ENCODE measurements at regions not wholly inside any gene's neighbourhood (a gene's known extent, or its start where the extent isn't known, plus 50 kb on each side); places are given as distances from the start of the nearest gene placed in this dataset.

- TF ChIP-seq, protein P1, sequence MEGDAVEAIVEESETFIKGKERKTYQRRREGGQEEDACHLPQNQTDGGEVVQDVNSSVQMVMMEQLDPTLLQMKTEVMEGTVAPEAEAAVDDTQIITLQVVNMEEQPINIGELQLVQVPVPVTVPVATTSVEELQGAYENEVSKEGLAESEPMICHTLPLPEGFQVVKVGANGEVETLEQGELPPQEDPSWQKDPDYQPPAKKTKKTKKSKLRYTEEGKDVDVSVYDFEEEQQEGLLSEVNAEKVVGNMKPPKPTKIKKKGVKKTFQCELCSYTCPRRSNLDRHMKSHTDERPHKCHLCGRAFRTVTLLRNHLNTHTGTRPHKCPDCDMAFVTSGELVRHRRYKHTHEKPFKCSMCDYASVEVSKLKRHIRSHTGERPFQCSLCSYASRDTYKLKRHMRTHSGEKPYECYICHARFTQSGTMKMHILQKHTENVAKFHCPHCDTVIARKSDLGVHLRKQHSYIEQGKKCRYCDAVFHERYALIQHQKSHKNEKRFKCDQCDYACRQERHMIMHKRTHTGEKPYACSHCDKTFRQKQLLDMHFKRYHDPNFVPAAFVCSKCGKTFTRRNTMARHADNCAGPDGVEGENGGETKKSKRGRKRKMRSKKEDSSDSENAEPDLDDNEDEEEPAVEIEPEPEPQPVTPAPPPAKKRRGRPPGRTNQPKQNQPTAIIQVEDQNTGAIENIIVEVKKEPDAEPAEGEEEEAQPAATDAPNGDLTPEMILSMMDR (IDR thresholded peaks at IDR 0.05; ENCODE audit: insufficient read depth, low read length): no peak
- no peak for DNase-seq (ENCODE audit: low read depth)
- H3K4me3 ChIP-seq (ENCODE audit: low read depth, low read length): no peak overlapping the region
Observed at GRCh38 chr14:86279405-86279804, 749.5 kb downstream of the FLRT2 start.

DNA sequence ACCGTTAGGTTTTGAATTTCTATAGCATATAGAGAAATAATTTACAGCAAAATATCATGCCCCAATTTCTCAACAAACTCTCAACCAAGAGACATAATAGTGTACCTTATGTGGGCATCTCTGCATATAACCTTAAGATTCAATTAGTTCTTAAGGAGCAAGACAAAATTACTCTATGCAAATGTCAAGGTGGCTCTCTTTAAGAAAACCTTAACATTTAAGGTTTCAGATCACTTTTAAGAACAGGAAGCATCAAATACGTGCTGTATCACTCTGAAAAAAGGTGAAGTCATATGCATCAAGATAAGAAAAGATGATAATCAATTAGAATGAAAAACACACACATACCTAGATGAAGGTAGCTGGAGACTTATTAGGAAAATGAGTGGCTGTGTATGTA is 728.0 kb downstream of the FLRT2 start:
- no peak overlapping the region for H3K4me3 ChIP-seq (ENCODE audit: low read depth, low read length)
- no peak for DNase-seq (ENCODE audit: low read depth)
- TF ChIP-seq, protein P1 (IDR thresholded peaks at IDR 0.05; ENCODE audit: insufficient read depth, low read length): no peak

- H3K4me3 ChIP-seq (ENCODE audit: low read depth, low read length): no peak overlapping the region
- TF ChIP-seq, protein P1 (IDR thresholded peaks at IDR 0.05; ENCODE audit: insufficient read depth, low read length): no peak
- no peak for DNase-seq (ENCODE audit: low read depth)
Observed at GRCh38 chr14:86243158-86243557, 713.2 kb downstream of the FLRT2 start.

- TF ChIP-seq, protein P1 (IDR thresholded peaks at IDR 0.05; ENCODE audit: insufficient read depth, low read length): no peak
- DNase-seq (ENCODE audit: low read depth): no peak
Observed at GRCh38 chr14:86237733-86238132, 707.8 kb downstream of the FLRT2 start.

DNA sequence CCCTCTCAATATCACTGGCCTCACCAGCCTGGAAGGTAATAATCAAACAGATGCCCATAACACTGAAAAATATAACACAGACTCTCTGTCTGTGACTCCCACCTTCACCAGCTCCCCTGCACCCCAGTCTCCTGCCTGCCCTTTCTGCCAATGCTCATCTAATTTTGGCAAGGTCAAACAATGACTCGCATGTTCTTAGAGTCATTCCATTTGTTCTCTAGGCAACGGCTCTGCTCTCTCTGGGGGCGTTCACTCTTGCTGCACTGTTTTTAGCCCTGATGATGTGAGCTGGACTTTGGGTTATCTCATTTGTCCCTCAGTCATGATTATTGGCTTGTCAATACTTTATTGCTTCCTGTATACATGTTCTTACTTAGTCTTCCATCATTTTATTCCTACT is 691.8 kb downstream of the FLRT2 start:
- TF ChIP-seq, protein P1 (IDR thresholded peaks at IDR 0.05; ENCODE audit: insufficient read depth, low read length): no peak
- no peak for DNase-seq (ENCODE audit: low read depth)

More at GRCh38 chr14:86237733-86238132, 707.8 kb downstream of the FLRT2 start:
- no peak overlapping the region for H3K4me3 ChIP-seq (ENCODE audit: low read depth, low read length)

DNA sequence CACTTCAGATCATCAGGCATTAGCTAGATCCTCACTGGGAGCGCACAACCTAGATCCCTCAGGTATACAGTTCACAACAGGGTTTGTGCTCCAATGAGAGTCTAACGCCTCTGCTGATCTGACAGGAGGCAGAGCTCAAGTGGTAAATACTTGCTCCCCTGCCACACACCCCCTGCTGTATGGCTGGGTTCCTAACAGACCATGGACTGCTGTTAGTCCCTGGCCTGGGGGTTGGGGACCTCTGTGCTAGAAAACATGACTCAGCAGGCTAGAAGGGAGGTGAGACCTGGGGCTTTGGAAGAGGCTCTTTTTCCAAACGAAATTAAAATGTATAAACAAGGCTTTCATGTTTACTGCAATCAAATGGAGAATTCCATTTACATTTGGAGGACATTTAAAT is 691.1 kb downstream of the FLRT2 start:
- DNase-seq (ENCODE audit: low read depth): no peak
- H3K4me3 ChIP-seq (ENCODE audit: low read depth, low read length): no peak overlapping the region
- TF ChIP-seq, protein P1 (IDR thresholded peaks at IDR 0.05; ENCODE audit: insufficient read depth, low read length): no peak

More for the DNA sequence above, 691.8 kb downstream of the FLRT2 start:
- no peak overlapping the region for H3K4me3 ChIP-seq (ENCODE audit: low read depth, low read length)

DNA sequence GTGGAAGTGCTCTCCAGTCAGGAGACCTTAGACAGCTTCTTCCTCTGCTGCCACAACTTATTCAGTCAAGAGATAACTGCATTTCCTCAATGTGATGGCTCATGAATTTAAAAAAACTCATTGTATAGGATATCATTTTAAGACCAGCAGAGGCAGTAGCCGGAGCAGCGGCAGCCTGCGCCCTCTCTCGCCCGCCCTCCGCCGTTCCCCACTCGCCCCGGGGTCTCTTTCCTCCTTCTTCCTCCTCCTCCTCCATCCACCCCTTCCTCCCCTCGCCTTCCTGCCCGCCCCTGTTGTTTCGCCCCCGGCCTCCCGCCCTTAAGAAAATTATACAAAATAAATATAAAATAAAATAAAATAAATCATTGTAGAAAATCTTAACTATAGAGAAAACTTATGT is 687.6 kb downstream of the FLRT2 start:
- TF ChIP-seq, protein P1 (IDR thresholded peaks at IDR 0.05; ENCODE audit: insufficient read depth, low read length): no peak
- no peak for DNase-seq (ENCODE audit: low read depth)
- no peak overlapping the region for H3K4me3 ChIP-seq (ENCODE audit: low read depth, low read length)
